ENCODE measurements at regions not wholly inside any gene's neighbourhood (a gene's known extent, or its start where the extent isn't known, plus 50 kb on each side); places are given as distances from the start of the nearest gene placed in this dataset.

GRCh38 chr9:79939819-79940218 is 368.1 kb downstream of the TLE4 start:
- no peaks in the 10 kb centered on the region for H3K27me3 ChIP-seq (ENCODE audit: control insufficient read depth, insufficient read depth, low read length)
- no peak overlapping the region for H3K4me3 ChIP-seq (ENCODE audit: low read depth, low read length)
- TF ChIP-seq CTCF (IDR thresholded peaks at IDR 0.05; ENCODE audit: insufficient read depth, low read length, poor library complexity, severe bottlenecking) = no peak
- H3K36me3 ChIP-seq (ENCODE audit: control insufficient read depth, insufficient read depth, low read length) = no peaks in the 10 kb centered on the region
- DNase-seq (ENCODE audit: low read depth) = no peak

GRCh38 chr9:79936336-79936735 is 364.6 kb downstream of the TLE4 start:
- TF ChIP-seq CTCF (IDR thresholded peaks at IDR 0.05; ENCODE audit: insufficient read depth, low read length, poor library complexity, severe bottlenecking) = no peak
- no peaks in the 10 kb centered on the region for H3K36me3 ChIP-seq (ENCODE audit: control insufficient read depth, insufficient read depth, low read length)
- no peaks in the 10 kb centered on the region for H3K27me3 ChIP-seq (ENCODE audit: control insufficient read depth, insufficient read depth, low read length)
- no peak overlapping the region for H3K4me3 ChIP-seq (ENCODE audit: low read depth, low read length)
- DNase-seq (ENCODE audit: low read depth) = no peak

DNA sequence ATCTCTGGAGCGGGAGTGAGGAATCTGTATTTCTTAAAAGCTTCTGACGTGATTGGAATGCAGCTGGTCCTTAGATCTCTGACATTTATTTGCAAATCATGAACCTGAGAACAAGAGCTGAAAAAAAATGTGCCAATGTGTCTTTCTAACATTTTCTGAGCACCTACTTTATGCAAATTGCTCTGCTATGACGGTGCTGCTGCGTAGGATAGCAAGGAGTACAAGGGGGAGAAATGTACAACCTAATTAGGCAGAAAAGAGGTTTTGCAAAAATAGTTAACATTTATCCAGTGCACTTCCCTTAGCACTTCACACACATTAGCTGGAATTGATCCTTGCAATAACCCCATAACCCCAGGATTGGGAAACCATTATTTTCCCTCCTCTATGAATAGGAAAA is 357.5 kb downstream of the TLE4 start:
- DNase-seq (ENCODE audit: low read depth) = no peak
- H3K4me3 ChIP-seq (ENCODE audit: low read depth, low read length) = no peak overlapping the region
- TF ChIP-seq CTCF (IDR thresholded peaks at IDR 0.05; ENCODE audit: insufficient read depth, low read length, poor library complexity, severe bottlenecking) = no peak
- no peaks in the 10 kb centered on the region for H3K27me3 ChIP-seq (ENCODE audit: control insufficient read depth, insufficient read depth, low read length)
- H3K36me3 ChIP-seq (ENCODE audit: control insufficient read depth, insufficient read depth, low read length) = no peaks in the 10 kb centered on the region

- no peak for DNase-seq (ENCODE audit: low read depth)
- Histone ChIP-seq H3K27me3 (ENCODE audit: control insufficient read depth, insufficient read depth, low read length) (no peaks in the 10 kb centered on the region), H3K36me3 (ENCODE audit: control insufficient read depth, insufficient read depth, low read length) (no peaks in the 10 kb centered on the region), H3K4me3 (ENCODE audit: low read depth, low read length) (no peak overlapping the region)
- TF ChIP-seq CTCF (IDR thresholded peaks at IDR 0.05; ENCODE audit: insufficient read depth, low read length, poor library complexity, severe bottlenecking) = no peak
These were observed 357.0 kb downstream of the TLE4 start for GRCh38 chr9:79928661-79929223.

- DNase-seq (ENCODE audit: low read depth) = no peak
- no peak for TF ChIP-seq CTCF (IDR thresholded peaks at IDR 0.05; ENCODE audit: insufficient read depth, low read length, poor library complexity, severe bottlenecking)
- no peaks in the 10 kb centered on the region for H3K36me3 ChIP-seq (ENCODE audit: control insufficient read depth, insufficient read depth, low read length)
- H3K27me3 ChIP-seq (ENCODE audit: control insufficient read depth, insufficient read depth, low read length) = no peaks in the 10 kb centered on the region
- H3K4me3 ChIP-seq (ENCODE audit: low read depth, low read length) = no peak overlapping the region
These were observed 353.6 kb downstream of the TLE4 start for GRCh38 chr9:79925326-79925725.

DNA sequence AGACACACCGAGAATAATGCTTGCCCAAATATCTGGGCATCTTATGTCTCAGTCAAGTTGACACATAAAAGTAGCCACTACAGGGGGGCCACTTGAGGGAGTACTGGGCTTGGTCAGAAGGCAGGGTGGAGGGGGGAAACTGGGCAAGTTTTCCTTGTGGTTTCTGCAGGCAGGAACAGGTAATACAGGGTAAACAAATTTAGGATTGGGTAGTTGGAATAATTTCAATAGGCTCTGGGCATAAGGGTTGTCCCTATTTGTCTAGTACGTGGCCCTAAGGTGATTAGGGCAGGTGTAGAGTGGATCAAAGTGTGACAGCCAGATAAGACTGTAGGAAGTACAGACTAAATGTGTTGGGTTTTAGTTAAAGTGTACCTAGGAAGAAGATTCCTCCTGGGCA is 353.1 kb downstream of the TLE4 start:
- DNase-seq (ENCODE audit: low read depth) = no peak
- no peaks in the 10 kb centered on the region for H3K36me3 ChIP-seq (ENCODE audit: control insufficient read depth, insufficient read depth, low read length)
- H3K4me3 ChIP-seq (ENCODE audit: low read depth, low read length) = no peak overlapping the region
- no peaks in the 10 kb centered on the region for H3K27me3 ChIP-seq (ENCODE audit: control insufficient read depth, insufficient read depth, low read length)
- no peak for TF ChIP-seq CTCF (IDR thresholded peaks at IDR 0.05; ENCODE audit: insufficient read depth, low read length, poor library complexity, severe bottlenecking)

Data from kidney epithelial cell (primary cell).